ENCODE measurements at regions not wholly inside any gene's neighbourhood (a gene's known extent, or its start where the extent isn't known, plus 50 kb on each side); places are given as distances from the start of the nearest gene placed in this dataset.
"Not testable (repeated sequence)": the region's sequence is repeated elsewhere in the genome, so short reads cannot be mapped to it uniquely, and the experiment has no call there.

GRCh38 chr2:16202266-16203020 is 262.1 kb downstream of the MYCN start:
- WGBS, 4 donors = 90 to 93% (median 92%) methylated on average over 4 to 8 of the region's 8 CpGs
- H3K27me3 ChIP-seq = no peaks in the 10 kb centered on the region
- DNase-seq = no peak
- intact Hi-C loops (cut with DNase I) = no loop called here
- no peak overlapping the region for H3K4me3 ChIP-seq
- TF ChIP-seq CTCF (IDR thresholded peaks at IDR 0.05) (no peak), POLR2A (IDR thresholded peaks at IDR 0.05) (no peak)
- H3K4me1 ChIP-seq (replicated peaks in 1 of 2) = no peaks in the 10 kb centered on the region
- no peaks in the 10 kb centered on the region for H3K9me3 ChIP-seq (replicated peaks in 1 of 3)
- no peak overlapping the region for H3K27ac ChIP-seq
- no peaks in the 10 kb centered on the region for H3K36me3 ChIP-seq (replicated peaks in 1 of 2)

GRCh38 chr2:16201848-16202247 is 261.5 kb downstream of the MYCN start:
- H3K4me3 ChIP-seq = no peak overlapping the region
- no peaks in the 10 kb centered on the region for H3K36me3 ChIP-seq (replicated peaks in 1 of 2)
- no peak overlapping the region for H3K27ac ChIP-seq
- no peaks in the 10 kb centered on the region for H3K27me3 ChIP-seq
- H3K9me3 ChIP-seq (replicated peaks in 1 of 3) = no peaks in the 10 kb centered on the region
- WGBS, 4 donors = 83 to 100% (median 90%) methylated on average over 2 to 7 of the region's 7 CpGs
- no peak for TF ChIP-seq CTCF (IDR thresholded peaks at IDR 0.05)
- TF ChIP-seq POLR2A (IDR thresholded peaks at IDR 0.05) = no peak
- H3K4me1 ChIP-seq (replicated peaks in 1 of 2) = no peaks in the 10 kb centered on the region
- no peak for DNase-seq
- intact Hi-C loops (cut with DNase I) = no loop called here

- H3K27ac ChIP-seq = no peak overlapping the region
- TF ChIP-seq CTCF (IDR thresholded peaks at IDR 0.05) (no peak), POLR2A (IDR thresholded peaks at IDR 0.05) (no peak)
- H3K36me3 ChIP-seq (replicated peaks in 1 of 2) = no peaks in the 10 kb centered on the region
- no peaks in the 10 kb centered on the region for H3K4me1 ChIP-seq (replicated peaks in 1 of 2)
- H3K4me3 ChIP-seq = no peak overlapping the region
- H3K27me3 ChIP-seq = no peaks in the 10 kb centered on the region
- intact Hi-C loops (cut with DNase I) = no loop called here
- DNase-seq = no peak
- 81 to 93% (median 86%) methylated on average over 3 of the region's 3 CpGs for WGBS, 4 donors
- H3K9me3 ChIP-seq (replicated peaks in 1 of 3) = no peaks in the 10 kb centered on the region
Observed at GRCh38 chr2:16200554-16201193, 260.3 kb downstream of the MYCN start.

GRCh38 chr2:16199882-16200553 is 259.7 kb downstream of the MYCN start:
- no peak for DNase-seq
- Histone ChIP-seq H3K27me3 (no peaks in the 10 kb centered on the region), H3K4me3 (no peak overlapping the region), H3K4me1 (replicated peaks in 1 of 2) (no peaks in the 10 kb centered on the region), H3K27ac (no peak overlapping the region), H3K36me3 (replicated peaks in 1 of 2) (no peaks in the 10 kb centered on the region), H3K9me3 (replicated peaks in 1 of 3) (no peaks in the 10 kb centered on the region)
- intact Hi-C loops (cut with DNase I) = no loop called here
- 69 to 87% (median 86%) methylated on average over 5 to 10 of the region's 10 CpGs for WGBS, 4 donors
- TF ChIP-seq POLR2A (IDR thresholded peaks at IDR 0.05) (no peak), CTCF (IDR thresholded peaks at IDR 0.05) (no peak)

- H3K36me3 ChIP-seq (replicated peaks in 1 of 2); H3K27ac ChIP-seq; H3K9me3 ChIP-seq (replicated peaks in 1 of 3); H3K4me1 ChIP-seq (replicated peaks in 1 of 2); intact Hi-C loops (cut with DNase I); H3K27me3 ChIP-seq; DNase-seq; H3K4me3 ChIP-seq: not testable (repeated sequence)
- WGBS, 4 donors = 75 to 96% (median 83%) methylated on average over 5 of the region's 5 CpGs
Observed at GRCh38 chr2:16199241-16199640, 258.9 kb downstream of the MYCN start.
